HG02884 (cell line): ENCODE measurements at regions not wholly inside any gene's neighbourhood (a gene's known extent, or its start where the extent isn't known, plus 50 kb on each side); places are given as distances from the start of the nearest gene placed in this dataset.
A peak's percentile ranks its signal among the peaks of the same experiment; 100 is the strongest.
"Not testable (repeated sequence)": the region's sequence is repeated elsewhere in the genome, so short reads cannot be mapped to it uniquely, and the experiment has no call there.

Experiments
- ATAC-seq: cut with Tn5 transposase; IDR thresholded peaks from one replicate; pipeline ENCODE4 v1.9.1; 2021; ENCODE audit warnings: mild to moderate bottlenecking, moderate library complexity; ENCODE audit not compliant: unreplicated experiment

DNA sequence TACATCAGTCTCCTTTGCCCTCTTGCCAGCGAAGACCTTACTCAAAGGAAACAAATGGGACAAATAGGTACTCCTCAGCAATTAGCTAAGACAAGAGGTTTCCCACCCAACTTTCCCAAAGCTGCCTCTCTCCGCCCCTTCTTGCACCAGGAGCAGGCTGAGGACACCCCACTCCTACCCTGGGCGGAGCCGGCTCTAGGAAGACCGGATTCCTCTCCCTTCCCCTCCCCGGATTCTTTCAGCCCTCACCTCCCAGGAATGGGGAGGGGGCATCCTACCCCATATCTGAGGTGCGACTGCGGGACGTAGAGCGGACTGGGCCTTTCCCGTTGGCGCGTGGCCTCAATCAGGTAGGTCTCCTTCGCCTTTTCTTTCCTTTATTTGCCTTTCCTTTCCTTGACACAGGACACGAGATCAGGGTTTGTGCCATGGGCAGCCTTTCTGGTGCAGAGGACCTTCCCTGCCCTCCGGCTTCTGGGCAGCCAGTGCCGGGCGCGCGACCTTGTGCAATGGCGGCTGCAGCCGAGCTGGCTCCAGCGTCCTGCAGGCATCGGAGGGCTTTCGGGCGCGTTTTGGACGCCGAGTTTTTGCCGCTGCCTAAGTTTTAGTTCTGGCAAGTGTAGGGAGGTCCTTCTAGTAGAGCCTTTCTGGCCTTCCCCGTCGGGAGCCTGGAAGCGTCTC, 279.9 kb downstream of the PLS3 start:
- ATAC-seq = not testable (repeated sequence)

DNA sequence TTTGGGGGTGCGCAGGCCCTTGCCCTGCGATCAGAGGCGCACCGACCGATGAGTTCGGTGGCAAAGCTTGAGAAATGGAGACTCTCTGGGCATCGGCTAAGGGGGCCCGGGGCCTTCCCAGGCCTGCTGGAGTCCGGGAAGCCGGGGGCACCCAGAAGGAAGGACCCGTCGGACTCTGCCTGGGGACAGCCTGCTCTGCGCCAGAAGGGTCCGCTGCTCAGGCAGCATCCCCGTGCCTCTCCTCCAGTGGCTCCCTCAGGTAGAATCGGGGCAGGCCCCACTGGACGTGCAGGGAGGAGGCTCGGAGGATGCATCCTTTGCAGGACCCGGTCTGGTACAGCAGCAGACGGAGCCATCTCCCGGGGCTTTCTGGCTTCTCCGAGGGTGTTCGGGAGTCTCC, 290.0 kb downstream of the PLS3 start:
- ATAC-seq = not testable (repeated sequence)

DNA sequence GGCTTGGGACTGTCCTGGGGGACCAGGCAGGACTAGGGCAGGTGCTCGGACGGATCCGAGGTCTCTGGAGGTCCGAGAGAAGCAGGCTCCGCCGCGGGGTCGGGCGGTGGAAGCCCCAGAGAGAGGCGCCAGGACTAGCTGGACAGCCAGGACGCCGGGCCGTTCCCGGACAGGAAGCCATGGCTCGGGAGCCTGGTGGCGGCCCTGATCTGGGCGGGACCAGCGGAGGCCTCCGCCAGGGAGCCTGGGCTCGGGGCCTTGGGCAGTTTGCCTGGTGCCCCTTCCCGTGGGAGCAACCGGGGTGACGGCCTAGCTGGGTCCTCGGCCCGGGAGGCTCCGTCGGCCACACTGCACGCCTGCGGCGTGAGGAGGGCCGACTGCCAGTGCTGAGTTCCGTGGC, 292.3 kb downstream of the PLS3 start:
- ATAC-seq = not testable (repeated sequence)

DNA sequence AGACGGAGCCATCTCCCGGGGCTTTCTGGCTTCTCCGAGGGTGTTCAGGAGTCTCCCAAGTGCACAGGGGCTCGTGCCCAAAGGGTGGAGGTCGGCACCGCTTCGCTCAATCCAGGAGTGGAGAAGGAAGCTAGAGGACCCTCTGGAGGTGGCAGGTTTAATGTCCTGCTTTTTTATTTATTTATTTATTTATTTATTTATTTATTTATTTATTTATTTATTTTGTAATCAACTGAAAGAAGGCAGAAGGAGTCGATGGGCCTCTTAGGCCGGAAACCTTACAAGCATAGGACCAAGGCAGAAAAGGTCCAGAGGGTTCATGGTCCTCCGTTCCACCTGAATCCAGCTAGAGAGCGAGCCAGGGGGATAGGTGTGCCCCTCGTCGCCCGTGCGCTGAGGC, 289.4 kb upstream of the AGTR2 start:
- not testable (repeated sequence) for ATAC-seq

DNA sequence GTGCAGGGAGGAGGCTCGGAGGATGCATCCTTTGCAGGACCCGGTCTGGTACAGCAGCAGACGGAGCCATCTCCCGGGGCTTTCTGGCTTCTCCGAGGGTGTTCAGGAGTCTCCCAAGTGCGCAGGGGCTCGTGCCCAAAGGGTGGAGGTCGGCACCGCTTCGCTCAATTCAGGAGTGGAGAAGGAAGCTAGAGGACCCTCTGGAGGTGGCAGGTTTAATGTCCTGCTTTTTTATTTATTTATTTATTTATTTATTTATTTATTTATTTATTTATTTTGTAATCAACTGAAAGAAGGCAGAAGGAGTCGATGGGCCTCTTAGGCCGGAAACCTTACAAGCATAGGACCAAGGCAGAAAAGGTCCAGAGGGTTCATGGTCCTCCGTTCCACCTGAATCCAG, 286.4 kb upstream of the AGTR2 start:
- ATAC-seq = not testable (repeated sequence)

DNA sequence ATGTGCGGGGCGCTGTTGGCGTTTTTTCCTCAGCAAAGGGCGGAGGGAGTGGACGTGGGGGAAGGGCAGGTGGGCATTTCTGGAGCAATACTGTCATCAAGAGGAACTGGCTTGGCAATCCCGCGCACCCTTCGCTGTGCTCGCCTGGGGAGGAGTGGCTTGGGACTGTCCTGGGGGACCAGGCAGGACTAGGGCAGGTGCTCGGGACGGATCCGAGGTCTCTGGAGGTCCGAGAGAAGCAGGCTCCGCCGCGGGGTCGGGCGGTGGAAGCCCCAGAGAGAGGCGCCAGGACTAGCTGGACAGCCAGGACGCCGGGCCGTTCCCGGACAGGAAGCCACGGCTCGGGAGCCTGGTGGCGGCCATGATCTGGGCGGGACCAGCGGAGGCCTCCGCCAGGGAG, 282.5 kb upstream of the AGTR2 start:
- not testable (repeated sequence) for ATAC-seq

DNA sequence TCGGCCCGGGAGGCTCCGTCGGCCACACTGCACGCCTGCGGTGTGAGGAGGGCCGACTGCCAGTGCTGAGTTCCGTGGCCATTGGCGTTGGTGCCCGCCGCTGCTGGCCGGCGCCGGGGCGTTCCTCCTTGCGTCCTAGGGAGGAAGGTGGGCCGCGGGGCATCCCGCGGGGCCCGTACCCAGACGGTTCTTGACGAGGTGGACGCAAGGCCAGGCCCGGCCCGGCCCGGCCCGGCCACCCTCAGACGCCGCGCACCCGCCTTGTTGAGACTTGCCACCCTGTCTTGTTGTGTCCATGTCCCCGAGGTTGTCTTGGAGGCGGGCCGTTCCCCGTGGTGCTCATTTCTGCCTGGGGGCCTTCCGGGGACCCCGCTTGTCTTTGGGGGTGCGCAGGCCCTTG, 282.0 kb upstream of the AGTR2 start:
- ATAC-seq = not testable (repeated sequence)

DNA sequence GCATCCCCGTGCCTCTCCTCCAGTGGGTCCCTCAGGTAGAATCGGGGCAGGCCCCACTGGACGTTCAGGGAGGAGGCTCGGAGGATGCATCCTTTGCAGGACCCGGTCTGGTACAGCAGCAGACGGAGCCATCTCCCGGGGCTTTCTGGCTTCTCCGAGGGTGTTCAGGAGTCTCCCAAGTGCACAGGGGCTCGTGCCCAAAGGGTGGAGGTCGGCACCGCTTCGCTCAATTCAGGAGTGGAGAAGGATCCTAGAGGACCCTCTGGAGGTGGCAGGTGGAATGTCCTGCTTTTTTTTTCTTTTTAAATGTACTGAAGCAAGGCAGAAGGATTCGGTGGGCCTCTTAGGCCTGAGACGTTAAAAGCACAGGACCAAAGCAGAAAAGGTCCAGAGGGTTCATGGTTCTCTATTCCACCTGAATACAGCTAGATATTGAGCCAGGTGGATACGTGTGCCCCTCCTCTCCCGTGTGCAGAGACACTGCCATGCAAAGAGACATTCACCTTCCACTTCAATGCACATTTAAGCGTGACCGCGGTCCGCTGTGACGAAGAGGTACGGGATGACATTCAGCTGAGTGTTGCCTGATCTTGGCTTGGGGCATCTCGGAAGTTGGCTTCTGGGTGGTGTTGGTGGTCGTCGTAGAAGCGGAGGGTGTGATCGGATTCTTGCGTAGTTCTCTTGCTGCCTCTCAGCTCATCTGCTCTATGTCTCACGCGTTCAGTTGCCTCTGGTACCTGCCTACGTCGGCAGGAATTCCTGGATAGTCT, 281.2 kb upstream of the AGTR2 start:
- ATAC-seq = no peak

DNA sequence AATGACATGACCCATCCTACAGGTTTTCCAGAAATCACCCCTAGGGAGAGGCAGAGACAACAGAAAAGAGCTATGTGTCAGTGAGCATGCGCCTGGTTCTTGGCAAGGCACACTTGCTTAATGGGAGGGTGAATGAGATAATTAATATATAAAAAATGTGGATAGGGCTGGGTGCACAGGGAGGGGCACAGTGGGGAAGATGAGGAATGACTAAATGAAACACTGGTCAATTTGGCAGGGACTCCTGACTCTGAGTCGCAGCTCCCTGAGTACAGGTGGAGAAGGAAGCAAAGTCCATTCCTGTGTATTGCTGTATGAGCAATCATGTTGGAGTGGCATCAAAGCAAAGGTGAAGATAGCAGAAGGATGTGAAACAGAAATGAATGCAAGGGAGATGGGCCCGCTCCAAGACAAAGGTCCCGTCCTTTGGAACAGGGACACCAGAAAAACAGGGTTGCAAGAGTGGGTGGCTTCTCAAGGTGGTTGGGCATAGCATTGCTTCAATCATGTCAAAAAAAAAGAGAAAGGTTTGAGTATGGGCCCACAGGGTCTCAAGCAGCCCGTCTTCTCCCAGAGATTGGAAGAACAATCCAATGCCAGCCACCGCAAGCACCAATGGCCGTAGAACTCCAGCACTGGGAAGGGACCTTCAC, 278.4 kb upstream of the AGTR2 start:
- ATAC-seq = no peak

DNA sequence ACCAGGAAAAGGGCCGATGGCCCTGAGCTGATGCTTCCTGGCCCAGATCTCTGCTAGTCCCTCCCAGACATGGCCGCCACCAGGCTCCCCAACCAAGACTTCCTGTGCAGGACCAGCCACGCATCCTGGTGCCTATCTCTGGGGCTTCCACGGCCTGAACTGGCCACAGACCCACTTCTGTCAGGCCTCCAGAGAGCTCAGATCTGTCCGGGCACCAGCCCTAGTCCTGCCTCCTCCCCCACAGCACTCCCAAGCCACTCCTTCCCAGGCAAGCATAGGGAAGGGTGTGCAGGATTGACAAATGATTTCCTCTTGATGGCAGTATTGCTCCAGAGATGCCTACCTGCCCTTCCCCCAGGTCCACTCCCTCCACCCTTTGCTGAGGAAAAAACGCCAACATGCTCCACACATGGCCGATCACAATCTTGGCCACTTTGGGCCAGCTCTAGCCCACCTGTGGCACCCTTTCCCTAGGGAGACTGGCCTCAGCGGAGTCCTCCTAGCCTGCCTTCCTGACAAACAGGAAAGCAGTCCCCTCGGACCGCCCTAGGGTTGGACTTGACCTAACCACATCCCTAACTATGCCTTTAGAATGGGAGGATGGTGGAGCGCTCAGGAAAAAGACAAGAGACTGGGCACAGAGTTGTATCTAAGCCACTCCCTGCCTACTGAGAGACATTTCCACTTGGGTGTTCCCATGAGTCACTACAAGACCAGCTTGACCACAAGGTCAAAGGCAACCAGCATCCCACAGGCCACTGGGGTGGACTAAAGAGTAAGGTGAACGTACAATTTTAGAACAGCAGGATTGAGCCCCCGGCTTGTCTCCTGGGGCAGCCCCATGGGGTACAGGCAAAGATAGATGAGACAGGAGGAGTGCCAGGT, 277.5 kb upstream of the AGTR2 start:
- no peak for ATAC-seq

DNA sequence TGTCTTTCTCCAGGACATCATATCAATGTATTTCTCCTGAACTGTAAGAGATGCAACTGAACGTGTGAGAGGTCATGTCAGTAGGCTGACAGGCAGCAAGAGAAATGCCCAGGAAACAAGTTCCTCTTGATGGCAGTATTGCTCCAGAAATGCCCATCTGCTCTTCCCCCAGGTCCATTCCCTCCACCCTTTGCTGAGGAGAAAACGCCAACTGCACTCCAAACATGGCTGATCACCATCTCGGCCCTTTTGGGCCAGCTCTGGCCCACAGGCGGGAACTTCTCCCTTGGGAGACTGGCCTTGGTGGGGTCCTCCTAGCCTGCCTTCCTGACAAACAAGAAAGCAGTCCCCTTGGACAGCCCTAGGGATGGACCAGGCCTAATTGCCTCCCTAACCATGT, 276.5 kb upstream of the AGTR2 start:
- no peak for ATAC-seq

DNA sequence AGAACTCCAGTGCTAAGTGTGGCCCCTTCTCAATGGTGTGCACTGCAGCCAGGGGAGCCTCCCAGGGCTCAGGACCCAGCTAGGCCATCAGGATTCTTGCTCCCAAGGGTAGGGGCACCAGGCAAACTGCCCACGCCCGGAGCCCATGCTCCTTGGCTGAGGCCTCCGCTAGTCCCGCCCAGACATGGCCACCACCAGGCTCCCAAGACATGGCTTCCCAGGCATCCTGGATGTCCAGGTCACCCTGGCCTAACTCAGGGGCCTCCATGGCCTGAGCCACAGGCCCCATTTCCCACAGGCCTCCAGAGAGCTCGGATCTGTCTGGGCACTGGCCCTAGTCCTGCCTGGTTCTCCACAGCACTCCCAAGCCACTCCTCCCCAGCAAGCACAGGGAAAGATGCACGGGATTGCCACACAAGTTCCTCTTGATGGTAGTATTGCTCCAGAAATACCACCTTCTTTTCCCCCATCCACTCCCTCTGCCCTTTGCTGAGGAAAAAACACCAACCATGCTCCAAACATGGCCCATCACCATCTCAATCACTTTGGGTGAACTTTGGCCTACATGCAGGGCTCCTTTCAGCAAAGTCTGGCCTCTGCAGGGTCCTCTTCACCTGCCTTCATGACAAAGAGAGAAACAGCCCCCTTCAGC, 274.7 kb upstream of the AGTR2 start:
- no peak for ATAC-seq

DNA sequence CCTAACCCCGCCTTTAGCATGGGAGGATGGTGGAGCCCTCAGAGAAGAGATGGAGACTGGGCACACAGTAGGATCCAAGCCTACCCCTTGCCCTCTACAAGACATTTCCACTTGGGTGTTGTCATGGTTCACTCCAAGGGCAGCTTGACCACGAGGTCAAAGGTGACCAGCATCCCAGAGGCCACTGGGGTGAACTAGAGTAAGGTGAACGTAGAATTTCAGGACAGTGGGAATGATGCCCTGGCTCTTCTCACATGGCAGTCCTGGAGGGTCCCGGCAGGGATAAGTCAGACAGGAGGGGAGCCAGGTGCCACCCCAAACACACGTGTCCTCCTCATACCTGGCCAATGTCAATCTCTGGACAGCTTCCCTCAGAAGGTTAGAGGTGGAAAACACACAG, 274.2 kb upstream of the AGTR2 start:
- ATAC-seq = no peak

DNA sequence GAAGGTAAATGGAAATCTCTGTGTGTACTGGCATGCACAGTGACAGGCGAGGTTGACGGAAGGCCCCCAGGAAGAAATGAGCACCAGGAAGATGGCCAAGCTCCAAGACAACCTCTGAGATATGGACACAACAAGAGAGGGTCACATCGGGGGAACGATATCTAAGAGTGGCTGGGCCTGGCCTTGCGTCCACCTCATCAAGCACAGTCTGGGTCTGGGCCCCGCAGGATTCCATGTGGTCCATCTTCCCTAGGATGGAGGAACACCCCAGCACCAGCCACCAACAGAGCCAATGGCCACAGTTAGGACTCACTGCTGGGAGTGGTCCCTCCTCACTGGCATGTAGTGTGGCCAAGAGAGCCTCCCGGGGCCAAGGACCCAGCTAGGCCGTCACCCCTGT, 272.6 kb upstream of the AGTR2 start:
- ATAC-seq = no peak

DNA sequence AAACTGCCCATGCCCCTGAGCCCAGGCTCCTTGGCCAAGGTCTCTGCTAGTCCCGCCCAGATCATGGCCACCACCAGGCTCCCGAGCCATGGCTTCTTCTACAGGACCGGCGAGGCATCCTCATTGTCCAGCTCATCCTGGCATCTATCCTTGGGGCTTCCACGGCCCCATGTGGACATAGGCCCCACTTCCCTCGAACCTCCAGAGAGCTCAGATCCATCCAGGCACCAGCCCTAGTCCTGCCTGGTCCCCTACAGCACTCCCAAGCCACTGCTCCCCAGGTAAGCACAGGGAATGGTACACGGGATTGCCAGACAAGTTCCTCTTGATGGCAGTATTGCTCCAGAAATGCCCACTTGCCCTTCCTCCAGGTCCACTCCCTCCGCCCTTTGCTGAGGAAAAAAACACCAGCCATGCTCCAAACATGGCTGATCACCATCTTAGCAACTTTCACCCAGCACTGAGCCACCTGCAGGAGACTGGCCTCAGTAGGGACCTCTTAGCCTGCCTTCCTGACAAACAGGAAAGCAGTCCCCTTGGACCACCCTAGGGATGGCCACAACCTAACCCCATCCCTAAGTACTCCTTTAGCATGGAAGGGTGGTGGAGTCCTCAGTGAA, 272.1 kb upstream of the AGTR2 start:
- peak; percentile 52 for ATAC-seq

DNA sequence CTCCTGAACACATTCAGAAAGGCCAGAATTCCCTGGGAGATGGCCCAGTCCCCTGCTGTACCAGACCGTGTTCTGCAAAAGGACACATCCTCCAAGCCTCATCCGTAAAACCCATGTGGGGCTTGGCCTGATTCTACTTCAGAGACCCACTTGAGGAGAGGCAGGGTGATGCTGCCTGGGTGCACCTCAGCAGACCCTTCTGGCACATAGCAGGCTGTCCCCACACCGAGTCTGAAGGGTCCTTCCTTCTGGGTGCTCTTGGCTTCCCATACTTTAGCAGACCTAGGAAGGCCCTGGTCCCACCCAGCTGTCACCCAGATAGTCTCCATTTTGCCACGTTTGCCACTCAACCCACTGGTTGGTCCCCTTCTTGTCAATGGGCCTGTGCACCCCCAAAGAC, 270.1 kb upstream of the AGTR2 start:
- ATAC-seq = no peak

DNA sequence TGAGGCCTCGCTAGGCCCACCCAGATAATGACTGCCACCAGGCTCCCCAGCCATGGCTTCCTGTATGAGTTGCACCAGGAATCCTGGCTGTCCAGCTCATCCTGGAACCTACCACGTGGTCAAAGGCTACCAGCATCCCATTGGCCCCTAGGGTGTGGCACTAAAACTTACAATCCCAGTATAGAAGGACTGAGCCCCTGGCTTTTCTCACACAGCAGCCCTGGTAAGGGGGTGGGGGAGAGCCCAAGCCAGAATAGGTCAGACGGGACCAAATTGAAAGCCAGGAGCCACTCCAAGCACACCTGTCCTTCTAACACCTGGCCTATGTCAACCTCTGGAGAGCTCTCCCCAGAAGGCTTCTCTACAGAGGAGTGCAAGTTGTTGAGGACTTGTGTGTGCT, 269.3 kb upstream of the AGTR2 start:
- ATAC-seq = no peak

DNA sequence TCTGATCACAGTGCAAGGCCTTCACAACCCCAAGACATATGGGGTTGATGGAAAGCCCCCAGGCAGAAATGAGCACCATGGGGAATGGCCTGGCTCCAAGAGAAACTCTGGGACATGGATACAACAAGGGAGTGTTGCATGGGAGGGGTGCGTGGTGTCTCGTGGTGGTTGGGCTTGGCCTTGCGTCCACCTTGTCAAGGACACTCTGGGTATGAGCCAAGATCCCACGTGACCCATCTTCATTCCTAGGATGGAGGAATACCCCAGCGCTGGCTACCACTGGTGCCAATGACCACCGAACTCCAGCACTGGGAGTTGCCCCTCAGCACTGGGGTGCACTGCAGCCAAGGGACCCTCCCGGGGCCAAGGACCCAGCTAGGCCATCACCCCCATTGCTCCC, 267.5 kb upstream of the AGTR2 start:
- no peak for ATAC-seq

DNA sequence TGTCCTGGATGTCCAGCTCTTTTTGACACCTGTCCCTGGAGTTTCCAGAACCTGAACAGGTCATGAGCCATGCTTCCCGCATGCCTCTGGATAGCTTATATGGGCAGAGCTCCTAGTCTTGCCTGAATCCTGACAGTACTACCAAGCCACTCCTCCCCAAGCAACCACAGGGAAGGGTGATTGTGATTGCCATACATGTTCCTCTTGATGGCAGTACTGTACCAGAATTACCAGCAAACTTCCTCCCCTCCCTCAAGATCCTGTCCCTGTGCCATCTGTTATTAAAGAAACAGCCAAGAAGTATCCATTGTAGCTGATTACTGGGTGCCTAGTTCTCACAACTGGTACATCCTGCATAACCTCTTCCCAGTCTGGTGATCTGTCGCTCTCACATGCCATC, 264.3 kb upstream of the AGTR2 start:
- no peak for ATAC-seq

DNA sequence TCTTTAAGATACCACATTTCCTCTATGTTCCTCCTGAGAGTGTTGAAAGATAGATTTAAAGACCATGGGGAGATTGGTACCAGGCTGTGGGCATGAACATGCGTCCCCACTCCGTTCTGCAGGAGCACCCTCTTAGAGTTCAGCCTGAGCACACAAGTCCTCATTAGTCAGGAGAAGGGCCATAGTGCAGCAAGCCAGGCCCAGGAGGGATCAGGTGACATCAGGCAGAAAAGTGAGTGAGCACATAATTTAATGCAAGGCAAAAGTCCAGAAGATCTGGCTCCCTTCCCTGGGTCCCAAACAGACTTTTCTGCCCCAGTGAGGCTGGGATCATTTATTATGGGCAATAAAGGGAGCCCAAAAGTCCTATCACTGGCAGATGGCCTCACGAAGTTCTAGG, 263.7 kb upstream of the AGTR2 start:
- ATAC-seq = no peak
